Stimulated activated CD8-positive, alpha-beta memory T cell treated with anti-CD3 and anti-CD28 coated beads, Interleukin-7, amount 100 ng/mL, for 1 hour (primary cell): ENCODE measurements at regions not wholly inside any gene's neighbourhood (a gene's known extent, or its start where the extent isn't known, plus 50 kb on each side); places are given as distances from the start of the nearest gene placed in this dataset.
"Not testable (repeated sequence)": the region's sequence is repeated elsewhere in the genome, so short reads cannot be mapped to it uniquely, and the experiment has no call there.

ENCODE experiments used
- DNase-seq, 2 donors: peaks; one replicate each; pipeline ENCODE4 v3.0.0-alpha.2; 2020; ENCODE audit warnings: low read depth in 2 of 2

DNA sequence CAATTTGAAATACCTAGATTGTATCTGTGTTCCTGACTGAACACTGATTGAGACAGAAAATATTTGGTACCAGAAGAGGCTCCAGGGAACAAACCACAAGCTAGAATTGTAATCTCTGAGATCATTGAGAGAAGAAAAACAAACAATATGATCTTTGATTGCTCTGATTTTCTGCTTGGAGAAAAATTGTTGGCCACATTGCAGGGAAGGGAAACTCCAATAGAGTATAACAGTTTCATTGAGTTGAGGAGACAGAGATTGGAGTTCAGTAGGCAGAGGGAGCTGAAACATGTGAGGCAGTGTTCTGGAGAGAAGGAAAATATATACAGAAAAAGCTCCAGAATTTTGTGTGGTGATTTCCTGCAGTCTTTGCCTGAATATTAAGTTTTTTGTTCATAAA, 158.2 kb downstream of the C4orf33 start:
- no peak for DNase-seq

DNA sequence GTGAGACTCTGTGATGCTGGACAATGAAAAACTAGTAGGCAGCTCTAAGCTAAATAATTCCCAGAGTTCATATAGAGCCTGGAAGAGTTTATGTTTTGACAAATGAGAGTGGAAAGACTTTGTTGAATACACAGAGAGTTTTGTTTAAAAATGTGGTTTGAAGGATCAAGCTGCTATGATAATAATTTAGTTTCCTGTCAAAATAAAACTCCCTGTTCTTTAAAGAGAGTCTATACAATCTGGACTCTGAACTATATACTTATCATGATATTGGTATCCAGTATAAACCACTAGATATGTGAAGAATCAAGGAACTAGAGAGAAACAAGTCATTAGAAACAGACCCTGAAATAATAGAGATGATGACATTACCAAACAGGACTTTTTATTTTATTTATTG, 158.6 kb downstream of the C4orf33 start:
- no peak for DNase-seq

DNA sequence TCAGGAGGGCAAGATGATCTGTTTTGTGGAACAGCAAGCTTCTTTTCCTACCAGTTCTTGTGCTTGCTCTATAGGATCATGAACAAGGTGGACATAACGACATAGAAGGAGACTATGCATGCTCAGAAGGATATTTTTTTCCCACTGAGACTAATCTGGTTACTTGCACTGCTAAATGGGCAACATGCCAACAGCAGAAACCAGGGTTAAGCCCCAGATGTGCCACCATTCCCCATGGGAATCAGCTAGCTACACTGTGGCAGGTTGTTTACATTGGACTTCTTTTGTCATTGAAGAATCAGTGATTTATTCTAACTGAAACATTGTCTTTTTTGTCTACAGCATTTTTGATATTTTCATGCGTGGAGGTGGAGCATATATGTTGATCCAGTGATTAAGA, 165.6 kb downstream of the C4orf33 start:
- DNase-seq = no peak

GRCh38 chr4:129264008-129264657, 168.2 kb downstream of the C4orf33 start:
- DNase-seq = no peak

DNA sequence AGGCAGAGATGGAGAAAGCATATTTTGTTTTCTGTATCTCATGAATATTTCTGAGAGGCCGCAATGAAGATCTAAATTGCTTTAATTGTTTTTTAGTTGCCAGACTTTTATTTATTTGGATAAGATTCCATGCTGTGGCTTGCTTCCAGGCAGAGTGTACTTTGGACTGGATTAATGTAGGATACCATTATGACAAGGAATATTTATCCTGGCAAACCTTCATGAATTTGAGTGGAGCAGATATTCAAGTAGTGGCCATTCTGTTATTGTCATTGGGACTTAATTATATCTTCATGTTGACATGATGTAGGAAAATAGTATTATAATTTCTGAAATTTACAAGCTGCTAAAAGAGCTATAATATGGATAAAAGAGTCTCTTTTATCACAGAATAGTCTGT, 182.9 kb downstream of the C4orf33 start:
- DNase-seq = no peak

GRCh38 chr4:129282293-129282692, 186.3 kb downstream of the C4orf33 start:
- DNase-seq = no peak

DNA sequence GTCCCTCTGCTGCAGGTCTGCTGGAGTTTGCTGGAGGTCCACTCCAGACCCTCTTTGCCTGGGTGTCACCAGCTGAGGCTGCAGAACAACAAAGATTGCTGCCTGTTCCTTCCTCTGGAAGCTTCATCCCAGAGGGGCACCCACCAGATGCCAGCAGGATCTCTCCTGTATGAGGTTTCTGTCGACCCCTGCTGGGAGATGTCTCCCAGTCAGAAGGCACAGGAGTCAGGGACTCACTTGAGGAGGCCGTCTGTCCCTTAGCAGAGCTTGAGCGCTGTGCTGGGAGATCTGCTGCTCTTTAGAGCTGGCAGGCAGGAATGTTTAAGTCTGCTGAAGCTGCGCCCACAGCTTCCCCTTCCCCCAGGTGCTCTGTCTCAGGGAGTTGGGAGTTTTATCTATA, 196.2 kb downstream of the C4orf33 start:
- DNase-seq = not testable (repeated sequence)

DNA sequence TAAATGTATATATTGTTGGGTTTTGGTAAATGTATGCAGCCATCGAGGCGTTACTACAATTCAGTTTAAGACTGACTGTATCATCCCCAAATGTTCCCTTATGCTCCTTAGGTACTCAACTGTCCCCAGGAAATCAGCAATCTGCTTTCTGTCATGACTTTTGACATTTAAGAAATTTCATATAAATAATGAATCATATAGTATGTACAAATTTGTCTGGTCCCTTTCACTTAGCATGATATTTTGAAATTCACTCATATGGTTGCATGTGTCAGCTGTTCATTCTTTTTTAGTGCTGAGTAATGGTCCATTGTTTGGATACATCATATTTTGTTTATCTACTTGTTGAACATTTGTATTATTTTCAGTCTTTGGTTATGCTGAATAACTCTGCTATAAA, 218.8 kb downstream of the C4orf33 start:
- no peak for DNase-seq

DNA sequence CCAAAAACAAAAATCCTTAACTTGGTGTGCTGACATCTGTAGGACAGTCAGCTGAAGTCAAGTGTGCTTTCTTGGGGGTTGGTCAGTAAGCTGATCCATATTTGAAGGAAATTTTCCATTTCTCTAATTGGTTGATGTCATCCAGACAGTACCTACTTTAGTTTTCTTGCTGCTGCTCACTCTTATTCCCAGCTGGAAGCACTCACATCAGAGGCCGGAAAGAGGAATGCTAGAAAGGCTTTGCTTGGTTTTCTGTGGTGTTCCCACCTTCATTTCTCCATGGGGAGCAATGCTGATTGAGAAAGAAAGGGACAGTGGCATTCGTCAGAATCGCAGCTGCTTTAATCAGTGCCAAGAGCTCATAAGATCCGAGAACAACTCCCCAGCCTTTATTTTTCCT, 227.0 kb downstream of the C4orf33 start:
- DNase-seq = no peak

- no peak for DNase-seq
Observed at GRCh38 chr4:129323658-129324057, 227.7 kb downstream of the C4orf33 start.

GRCh38 chr4:129326571-129327460, 230.9 kb downstream of the C4orf33 start:
- no peak for DNase-seq

GRCh38 chr4:129327637-129328036, 231.7 kb downstream of the C4orf33 start:
- DNase-seq = no peak

DNA sequence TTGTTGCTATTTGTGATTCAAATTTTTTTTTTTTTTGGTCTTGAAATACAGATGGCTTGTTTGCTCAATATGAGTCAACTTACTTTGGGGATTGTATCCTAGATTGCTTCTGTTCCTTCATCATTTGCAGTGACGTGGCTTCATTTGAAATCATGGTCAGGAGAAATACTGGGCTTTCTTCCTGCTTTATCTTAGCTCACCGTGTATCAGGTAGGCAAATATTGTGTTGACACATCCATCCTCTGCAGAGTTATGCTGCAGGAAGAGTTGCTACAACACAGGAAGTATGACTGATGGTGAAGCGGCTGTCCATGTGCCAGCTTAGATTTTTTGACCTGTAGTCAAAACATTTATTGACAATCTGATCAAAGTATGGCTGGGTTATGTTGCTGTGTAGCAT, 232.2 kb downstream of the C4orf33 start:
- DNase-seq = no peak

DNA sequence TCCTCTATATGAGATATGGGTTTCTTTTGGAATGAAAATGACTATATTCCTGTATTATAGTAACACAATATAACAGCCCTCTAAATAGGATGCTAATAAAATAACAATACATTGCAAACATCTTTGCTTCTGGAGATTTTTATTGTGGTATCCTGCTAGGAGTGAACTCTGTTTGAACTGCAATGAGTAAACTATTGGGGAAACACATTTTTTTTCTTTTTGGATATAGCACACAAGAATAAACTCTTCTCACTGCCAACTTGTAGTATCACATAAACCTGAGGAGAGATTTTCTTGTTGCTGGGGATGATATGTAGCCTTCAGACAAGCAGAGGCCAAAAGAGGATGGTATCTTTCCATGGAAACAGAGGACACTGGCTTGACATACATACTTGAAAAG, 238.2 kb downstream of the C4orf33 start:
- DNase-seq = no peak

DNA sequence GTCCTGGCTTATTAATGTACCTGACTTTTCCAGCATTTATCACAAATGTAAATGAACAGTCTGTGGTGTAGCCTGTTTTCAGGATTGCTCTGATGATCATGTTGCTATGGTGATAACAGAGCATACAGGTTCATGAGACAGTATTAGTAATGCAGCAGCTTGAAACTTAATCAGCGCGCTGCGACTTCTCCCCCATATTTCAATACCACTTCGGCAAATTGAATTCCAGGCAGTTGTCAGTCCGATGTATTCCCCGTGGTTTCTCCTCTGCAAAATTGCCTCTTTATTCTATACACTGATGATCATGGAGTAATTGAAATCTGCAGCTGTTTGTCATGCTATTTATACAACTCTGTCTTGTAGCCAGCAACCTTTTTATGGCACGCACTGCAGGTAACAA, 239.3 kb downstream of the C4orf33 start:
- no peak for DNase-seq

GRCh38 chr4:129335818-129336217, 239.9 kb downstream of the C4orf33 start:
- DNase-seq = no peak

DNA sequence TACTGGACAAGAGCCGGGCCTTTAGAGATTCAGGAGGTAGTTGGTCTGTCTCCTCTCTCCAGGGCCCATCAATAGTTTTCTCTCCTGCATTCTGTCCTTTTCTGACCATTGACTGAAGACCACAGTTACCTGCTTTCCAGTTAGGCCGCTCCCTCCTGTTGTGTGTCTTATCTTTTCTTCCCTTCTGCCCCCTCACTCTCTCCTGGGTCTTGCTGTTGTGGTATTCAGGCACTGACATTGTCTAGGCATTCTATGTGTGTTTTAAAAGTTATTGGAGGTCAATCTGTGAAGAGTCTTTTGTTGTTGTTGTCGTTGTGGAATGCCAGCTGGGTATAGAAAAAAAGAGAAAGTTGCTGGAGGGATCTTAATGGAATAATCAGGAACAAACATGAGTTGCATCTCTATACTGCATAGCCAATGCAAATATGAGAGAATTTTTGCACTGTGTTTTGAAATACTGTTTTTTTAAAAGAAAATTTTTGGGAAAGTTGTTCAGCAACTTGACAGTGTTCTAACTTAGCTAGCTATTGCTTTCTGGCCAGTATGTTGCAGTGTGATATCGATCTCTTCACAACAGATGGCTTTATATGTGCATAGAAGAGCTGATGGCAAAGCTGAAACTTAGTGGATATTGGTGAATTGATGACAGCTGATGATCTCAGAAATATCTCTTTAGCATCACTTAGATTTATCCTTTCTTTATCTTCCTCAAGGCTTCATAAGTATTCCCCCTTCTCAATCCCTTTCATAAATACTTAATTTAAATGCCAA, 240.7 kb downstream of the C4orf33 start:
- no peak for DNase-seq

- DNase-seq = no peak
Observed at GRCh38 chr4:129337228-129337620, 241.3 kb downstream of the C4orf33 start.

- no peak for DNase-seq
Observed at GRCh38 chr4:129342819-129343408, 247.0 kb downstream of the C4orf33 start.

DNA sequence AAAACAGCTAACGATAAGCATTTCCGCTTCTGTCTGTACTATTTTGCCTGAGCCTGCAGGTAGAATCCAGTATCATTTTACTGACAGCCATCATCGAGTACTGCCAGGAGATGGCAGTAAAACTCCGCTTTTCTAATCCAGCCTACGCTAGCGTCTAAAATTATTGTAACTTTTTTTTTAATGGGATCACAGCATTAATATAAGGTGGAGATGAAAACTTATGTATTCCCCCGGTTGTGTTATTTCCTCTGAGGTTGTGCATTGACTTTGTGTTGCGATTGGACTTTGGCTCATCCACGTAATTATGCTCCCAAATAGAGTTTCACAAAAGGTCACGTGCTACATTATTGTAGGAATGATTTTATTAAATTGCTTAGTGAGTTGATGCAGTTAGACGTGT, 248.1 kb downstream of the C4orf33 start:
- DNase-seq = no peak

DNA sequence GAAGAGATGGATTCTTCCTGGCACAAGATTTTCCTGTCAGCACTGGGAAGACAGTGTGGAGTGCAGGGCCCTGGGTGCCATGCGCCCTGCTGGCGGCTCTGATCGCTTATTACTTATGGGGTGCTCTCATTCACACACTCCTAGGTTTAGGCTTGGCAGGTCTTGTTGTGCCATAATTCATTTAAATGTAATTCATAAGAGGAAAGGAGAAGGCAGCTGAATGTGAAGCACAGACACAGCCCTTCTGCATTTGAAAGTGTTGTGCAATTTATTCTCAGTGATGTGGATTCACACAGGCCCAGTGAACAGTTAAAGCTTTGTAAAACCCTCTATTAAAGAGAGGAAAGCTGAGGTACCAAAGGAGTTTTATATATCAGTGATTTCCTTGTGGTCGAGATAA, 249.7 kb downstream of the C4orf33 start:
- DNase-seq = no peak

GRCh38 chr4:129346036-129346435, 250.1 kb downstream of the C4orf33 start:
- no peak for DNase-seq
